ENCODE measurements at regions not wholly inside any gene's neighbourhood (a gene's known extent, or its start where the extent isn't known, plus 50 kb on each side); places are given as distances from the start of the nearest gene placed in this dataset.

GRCh38 chr1:199776768-199777497 lies 250.6 kb upstream of the NR5A2 start:
- ATAC-seq: no peak
- no peak for TF ChIP-seq ZNF565 (CRISPR knock-in tag; conservative IDR thresholded peaks at IDR 0.05; ENCODE audit: low read depth)
- TF ChIP-seq POU6F1 (CRISPR knock-in tag; IDR thresholded peaks at IDR 0.05; ENCODE audit: borderline replicate concordance, low read depth): no peak
- no peak for TF ChIP-seq ZNF70 (CRISPR knock-in tag; IDR thresholded peaks at IDR 0.05)
- TF ChIP-seq GLIS3 (CRISPR knock-in tag; IDR thresholded peaks at IDR 0.05): no peak
- TF ChIP-seq ISL1 (CRISPR knock-in tag; IDR thresholded peaks at IDR 0.05): no peak
- no peak for TF ChIP-seq ZFP30 (CRISPR knock-in tag; IDR thresholded peaks at IDR 0.05)
- TF ChIP-seq ZFP3 (CRISPR knock-in tag; IDR thresholded peaks at IDR 0.05): no peak
- TF ChIP-seq ZC3H10 (CRISPR knock-in tag; IDR thresholded peaks at IDR 0.05): no peak
- TF ChIP-seq PPARA (CRISPR knock-in tag; IDR thresholded peaks at IDR 0.05; ENCODE audit: borderline replicate concordance): no peak
- TF ChIP-seq OSR1 (CRISPR knock-in tag; IDR thresholded peaks at IDR 0.05): no peak
- TF ChIP-seq BACH2 (CRISPR knock-in tag; IDR thresholded peaks at IDR 0.05; ENCODE audit: borderline replicate concordance): no peak
- TF ChIP-seq TSHZ2 (CRISPR knock-in tag; IDR thresholded peaks at IDR 0.05): no peak
- TF ChIP-seq ESRRG (CRISPR knock-in tag; IDR thresholded peaks at IDR 0.05): no peak
- TF ChIP-seq ZNF8 (CRISPR knock-in tag; IDR thresholded peaks at IDR 0.05): no peak
- TF ChIP-seq ARNTL (CRISPR knock-in tag; IDR thresholded peaks at IDR 0.05; ENCODE audit: borderline replicate concordance, low read depth): no peak
- TF ChIP-seq SNAI2 (CRISPR knock-in tag; IDR thresholded peaks at IDR 0.05): no peak
- no peak for TF ChIP-seq TOX (CRISPR knock-in tag; IDR thresholded peaks at IDR 0.05; ENCODE audit: borderline replicate concordance)
- TF ChIP-seq, protein P1, sequence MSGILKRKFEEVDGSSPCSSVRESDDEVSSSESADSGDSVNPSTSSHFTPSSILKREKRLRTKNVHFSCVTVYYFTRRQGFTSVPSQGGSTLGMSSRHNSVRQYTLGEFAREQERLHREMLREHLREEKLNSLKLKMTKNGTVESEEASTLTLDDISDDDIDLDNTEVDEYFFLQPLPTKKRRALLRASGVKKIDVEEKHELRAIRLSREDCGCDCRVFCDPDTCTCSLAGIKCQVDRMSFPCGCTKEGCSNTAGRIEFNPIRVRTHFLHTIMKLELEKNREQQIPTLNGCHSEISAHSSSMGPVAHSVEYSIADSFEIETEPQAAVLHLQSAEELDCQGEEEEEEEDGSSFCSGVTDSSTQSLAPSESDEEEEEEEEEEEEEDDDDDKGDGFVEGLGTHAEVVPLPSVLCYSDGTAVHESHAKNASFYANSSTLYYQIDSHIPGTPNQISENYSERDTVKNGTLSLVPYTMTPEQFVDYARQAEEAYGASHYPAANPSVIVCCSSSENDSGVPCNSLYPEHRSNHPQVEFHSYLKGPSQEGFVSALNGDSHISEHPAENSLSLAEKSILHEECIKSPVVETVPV (CRISPR knock-in tag; IDR thresholded peaks at IDR 0.05): no peak

DNA sequence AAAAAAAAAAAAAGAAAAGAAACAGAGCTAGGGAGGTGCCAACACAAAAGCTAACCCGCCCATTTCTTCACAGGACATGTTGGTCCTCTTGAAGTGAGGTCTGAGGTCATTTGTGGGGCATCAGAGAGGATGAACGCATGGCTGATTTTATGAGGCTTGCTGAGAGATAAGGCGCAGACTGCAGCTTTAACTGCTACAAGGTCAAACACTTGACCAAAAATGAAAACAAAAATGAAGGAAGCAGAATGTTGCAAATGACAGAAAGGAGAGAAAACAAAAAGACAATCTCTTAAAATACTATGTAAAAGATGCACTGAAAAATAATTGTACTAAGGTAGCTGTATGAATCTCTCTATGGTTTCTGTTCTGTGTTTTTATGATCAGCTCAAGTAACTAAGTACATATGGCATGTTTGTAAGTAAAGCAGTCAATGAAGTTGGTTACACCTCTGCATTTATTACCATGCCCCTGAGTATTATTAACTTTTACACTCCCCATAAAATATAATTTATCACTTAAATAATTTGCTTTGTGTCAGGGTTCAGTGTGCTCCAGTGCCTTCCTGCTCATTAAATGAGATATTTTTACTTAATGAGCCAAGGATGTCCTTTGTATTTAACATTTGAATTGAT lies 249.1 kb upstream of the NR5A2 start:
- no peak for ATAC-seq
- TF ChIP-seq ZC3H10 (CRISPR knock-in tag; IDR thresholded peaks at IDR 0.05): no peak
- TF ChIP-seq, protein P1 (CRISPR knock-in tag; IDR thresholded peaks at IDR 0.05): no peak
- no peak for TF ChIP-seq ISL1 (CRISPR knock-in tag; IDR thresholded peaks at IDR 0.05)
- no peak for TF ChIP-seq TSHZ2 (CRISPR knock-in tag; IDR thresholded peaks at IDR 0.05)
- TF ChIP-seq PPARA (CRISPR knock-in tag; IDR thresholded peaks at IDR 0.05; ENCODE audit: borderline replicate concordance): no peak
- TF ChIP-seq OSR1 (CRISPR knock-in tag; IDR thresholded peaks at IDR 0.05): no peak
- TF ChIP-seq, protein P2, sequence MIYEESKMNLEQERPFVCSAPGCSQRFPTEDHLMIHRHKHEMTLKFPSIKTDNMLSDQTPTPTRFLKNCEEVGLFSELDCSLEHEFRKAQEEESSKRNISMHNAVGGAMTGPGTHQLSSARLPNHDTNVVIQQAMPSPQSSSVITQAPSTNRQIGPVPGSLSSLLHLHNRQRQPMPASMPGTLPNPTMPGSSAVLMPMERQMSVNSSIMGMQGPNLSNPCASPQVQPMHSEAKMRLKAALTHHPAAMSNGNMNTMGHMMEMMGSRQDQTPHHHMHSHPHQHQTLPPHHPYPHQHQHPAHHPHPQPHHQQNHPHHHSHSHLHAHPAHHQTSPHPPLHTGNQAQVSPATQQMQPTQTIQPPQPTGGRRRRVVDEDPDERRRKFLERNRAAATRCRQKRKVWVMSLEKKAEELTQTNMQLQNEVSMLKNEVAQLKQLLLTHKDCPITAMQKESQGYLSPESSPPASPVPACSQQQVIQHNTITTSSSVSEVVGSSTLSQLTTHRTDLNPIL (CRISPR knock-in tag; IDR thresholded peaks at IDR 0.05; ENCODE audit: low read depth): no peak
- no peak for TF ChIP-seq RARB (CRISPR knock-in tag; IDR thresholded peaks at IDR 0.05)
- TF ChIP-seq BACH2 (CRISPR knock-in tag; IDR thresholded peaks at IDR 0.05; ENCODE audit: borderline replicate concordance): no peak
- no peak for TF ChIP-seq ARNTL (CRISPR knock-in tag; IDR thresholded peaks at IDR 0.05; ENCODE audit: borderline replicate concordance, low read depth)
- no peak for TF ChIP-seq TOX (CRISPR knock-in tag; IDR thresholded peaks at IDR 0.05; ENCODE audit: borderline replicate concordance)
- TF ChIP-seq ZNF70 (CRISPR knock-in tag; IDR thresholded peaks at IDR 0.05): no peak
- no peak for TF ChIP-seq PATZ1 (CRISPR knock-in tag; IDR thresholded peaks at IDR 0.05; ENCODE audit: borderline replicate concordance)
- TF ChIP-seq ZNF565 (CRISPR knock-in tag; conservative IDR thresholded peaks at IDR 0.05; ENCODE audit: low read depth): no peak
- TF ChIP-seq GLIS3 (CRISPR knock-in tag; IDR thresholded peaks at IDR 0.05): no peak
- TF ChIP-seq POU6F1 (CRISPR knock-in tag; IDR thresholded peaks at IDR 0.05; ENCODE audit: borderline replicate concordance, low read depth): no peak
